Left lobe of liver (tissue), 2 donors: ENCODE measurements at regions not wholly inside any gene's neighbourhood (a gene's known extent, or its start where the extent isn't known, plus 50 kb on each side); places are given as distances from the start of the nearest gene placed in this dataset.
A peak's percentile ranks its signal among the peaks of the same experiment; 100 is the strongest.
"Not testable (repeated sequence)": the region's sequence is repeated elsewhere in the genome, so short reads cannot be mapped to it uniquely, and the experiment has no call there.

Experiments
- ATAC-seq: fragments of 200-7000 bp; cut with Tn5 transposase; one replicate; pipeline ENCODE4 v1.9.1; 2020; ENCODE audit warnings: mild to moderate bottlenecking, moderate library complexity
- DNase-seq: peaks from one replicate; pipeline ENCODE4 v3.0.0-alpha.2; 2020; ENCODE audit warnings: low spot score
- donor health status: DM: no; HTN: no; CAD: no; lungs with moderate emphysema.
- donor health status: DM: no; HTN: yes; CAD: no.

GRCh38 chr21:8377093-8377841 lies 2144.1 kb upstream of the TPTE start:
- ATAC-seq: peak; percentile 82
- DNase-seq: not testable (repeated sequence)

- peak; percentile 84 for ATAC-seq
- not testable (repeated sequence) for DNase-seq
These were observed 2140.8 kb upstream of the TPTE start for GRCh38 chr21:8380419-8381079.

- not testable (repeated sequence) for DNase-seq
- ATAC-seq: peak; percentile 100
These were observed 2133.0 kb upstream of the TPTE start for GRCh38 chr21:8388169-8388939.

DNA sequence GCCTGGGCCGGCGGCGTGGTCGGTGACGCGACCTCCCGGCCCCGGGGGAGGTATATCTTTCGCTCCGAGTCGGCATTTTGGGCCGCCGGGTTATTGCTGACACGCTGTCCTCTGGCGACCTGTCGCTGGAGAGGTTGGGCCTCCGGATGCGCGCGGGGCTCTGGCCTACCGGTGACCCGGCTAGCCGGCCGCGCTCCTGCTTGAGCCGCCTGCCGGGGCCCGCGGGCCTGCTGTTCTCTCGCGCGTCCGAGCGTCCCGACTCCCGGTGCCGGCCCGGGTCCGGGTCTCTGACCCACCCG lies 2132.5 kb upstream of the TPTE start:
- DNase-seq, ATAC-seq: not testable (repeated sequence)

GRCh38 chr21:8390550-8391171 lies 2130.7 kb upstream of the TPTE start:
- ATAC-seq: not testable (repeated sequence)

GRCh38 chr21:8394380-8394779 lies 2127.0 kb upstream of the TPTE start:
- not testable (repeated sequence) for ATAC-seq

More at GRCh38 chr21:8390550-8391171, 2130.7 kb upstream of the TPTE start:
- not testable (repeated sequence) for DNase-seq

GRCh38 chr21:8395992-8396391 lies 2125.4 kb upstream of the TPTE start:
- ATAC-seq, DNase-seq: not testable (repeated sequence)

More at GRCh38 chr21:8394380-8394779, 2127.0 kb upstream of the TPTE start:
- DNase-seq: not testable (repeated sequence)

- not testable (repeated sequence) for DNase-seq
- peak; percentile 82 for ATAC-seq
These were observed 2122.4 kb upstream of the TPTE start for GRCh38 chr21:8398870-8399437.

- ATAC-seq, DNase-seq: not testable (repeated sequence)
These were observed 2121.5 kb upstream of the TPTE start for GRCh38 chr21:8399866-8400265.

GRCh38 chr21:8401799-8402198 lies 2119.6 kb upstream of the TPTE start:
- not testable (repeated sequence) for DNase-seq, ATAC-seq

DNA sequence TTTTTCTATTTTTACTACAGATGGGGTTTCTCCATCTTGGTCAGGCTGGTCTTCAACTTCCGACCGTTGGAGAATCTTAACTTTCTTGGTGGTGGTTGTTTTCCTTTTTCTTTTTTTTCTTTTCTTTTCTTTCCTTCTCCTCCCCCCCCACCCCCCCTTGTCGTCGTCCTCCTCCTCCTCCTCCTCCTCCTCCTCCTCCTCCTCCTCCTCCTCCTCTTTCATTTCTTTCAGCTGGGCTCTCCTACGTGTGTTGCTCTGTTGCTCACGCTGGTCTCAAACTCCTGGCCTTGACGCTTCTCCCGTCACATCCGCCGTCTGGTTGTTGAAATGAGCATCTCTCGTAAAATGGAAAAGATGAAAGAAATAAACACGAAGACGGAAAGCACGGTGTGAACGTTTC lies 2115.1 kb upstream of the TPTE start:
- not testable (repeated sequence) for ATAC-seq, DNase-seq

DNA sequence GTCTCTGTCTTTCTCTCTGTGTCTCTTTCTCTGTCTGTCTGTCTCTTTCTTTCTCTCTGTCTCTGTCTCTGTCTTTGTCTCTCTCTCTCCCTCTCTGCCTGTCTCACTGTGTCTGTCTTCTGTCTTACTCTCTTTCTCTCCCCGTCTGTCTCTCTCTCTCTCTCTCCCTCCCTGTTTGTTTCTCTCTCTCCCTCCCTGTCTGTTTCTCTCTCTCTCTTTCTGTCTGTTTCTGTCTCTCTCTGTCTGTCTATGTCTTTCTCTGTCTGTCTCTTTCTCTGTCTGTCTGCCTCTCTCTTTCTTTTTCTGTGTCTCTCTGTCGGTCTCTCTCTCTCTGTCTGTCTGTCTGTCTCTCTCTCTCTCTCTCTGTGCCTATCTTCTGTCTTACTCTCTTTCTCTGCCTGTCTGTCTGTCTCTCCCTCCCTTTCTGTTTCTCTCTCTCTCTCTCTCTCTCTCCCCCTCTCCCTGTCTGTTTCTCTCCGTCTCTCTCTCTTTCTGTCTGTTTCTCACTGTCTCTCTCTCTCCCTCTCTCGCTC lies 2110.2 kb upstream of the TPTE start:
- peak; percentile 23 for ATAC-seq
- DNase-seq: not testable (repeated sequence)

GRCh38 chr21:8419925-8420560 lies 2101.3 kb upstream of the TPTE start:
- DNase-seq: peak; percentile 21

DNA sequence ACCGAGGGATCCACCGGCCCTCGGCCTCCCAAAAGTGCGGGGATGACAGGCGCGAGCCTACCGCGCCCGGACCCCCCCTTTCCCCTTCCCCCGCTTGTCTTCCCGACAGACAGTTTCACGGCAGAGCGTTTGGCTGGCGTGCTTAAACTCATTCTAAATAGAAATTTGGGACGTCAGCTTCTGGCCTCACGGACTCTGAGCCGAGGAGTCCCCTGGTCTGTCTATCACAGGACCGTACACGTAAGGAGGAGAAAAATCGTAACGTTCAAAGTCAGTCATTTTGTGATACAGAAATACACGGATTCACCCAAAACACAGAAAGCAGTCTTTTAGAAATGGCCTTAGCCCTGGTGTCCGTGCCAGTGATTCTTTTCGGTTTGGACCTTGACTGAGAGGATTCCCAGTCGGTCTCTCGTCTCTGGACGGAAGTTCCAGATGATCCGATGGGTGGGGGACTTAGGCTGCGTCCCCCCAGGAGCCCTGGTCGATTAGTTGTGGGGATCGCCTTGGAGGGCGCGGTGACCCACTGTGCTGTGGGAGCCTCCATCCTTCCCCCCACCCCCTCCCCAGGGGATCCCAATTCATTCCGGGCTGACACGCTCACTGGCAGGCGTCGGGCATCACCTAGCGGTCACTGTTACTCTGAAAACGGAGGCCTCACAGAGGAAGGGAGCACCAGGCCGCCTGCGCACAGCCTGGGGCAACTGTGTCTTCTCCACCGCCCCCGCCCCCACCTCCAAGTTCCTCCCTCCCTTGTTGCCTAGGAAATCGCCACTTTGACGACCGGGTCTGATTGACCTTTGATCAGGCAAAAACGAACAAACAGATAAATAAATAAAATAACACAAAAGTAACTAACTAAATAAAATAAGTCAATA lies 2093.4 kb upstream of the TPTE start:
- ATAC-seq: peak; percentile 73
- DNase-seq: not testable (repeated sequence)

More at GRCh38 chr21:8419925-8420560, 2101.3 kb upstream of the TPTE start:
- peak; percentile 91 for ATAC-seq

DNA sequence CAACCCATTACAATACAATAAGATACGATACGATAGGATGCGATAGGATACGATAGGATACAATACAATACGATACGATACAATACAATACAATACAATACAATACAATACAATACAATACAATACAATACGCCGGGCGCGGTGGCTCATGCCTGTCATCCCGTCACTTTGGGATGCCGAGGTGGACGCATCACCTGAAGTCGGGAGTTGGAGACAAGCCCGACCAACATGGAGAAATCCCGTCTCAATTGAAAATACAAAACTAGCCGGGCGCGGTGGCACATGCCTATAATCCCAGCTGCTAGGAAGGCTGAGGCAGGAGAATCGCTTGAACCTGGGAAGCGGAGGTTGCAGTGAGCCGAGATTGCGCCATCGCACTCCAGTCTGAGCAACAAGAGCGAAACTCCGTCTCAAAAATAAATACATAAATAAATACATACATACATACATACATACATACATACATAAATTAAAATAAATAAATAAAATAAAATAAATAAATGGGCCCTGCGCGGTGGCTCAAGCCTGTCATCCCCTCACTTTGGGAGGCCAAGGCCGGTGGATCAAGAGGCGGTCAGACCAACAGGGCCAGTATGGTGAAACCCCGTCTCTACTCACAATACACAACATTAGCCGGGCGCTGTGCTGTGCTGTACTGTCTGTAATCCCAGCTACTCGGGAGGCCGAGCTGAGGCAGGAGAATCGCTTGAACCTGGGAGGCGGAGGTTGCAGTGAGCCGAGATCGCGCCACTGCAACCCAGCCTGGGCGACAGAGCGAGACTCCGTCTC lies 2092.5 kb upstream of the TPTE start:
- peak; percentile 75 for ATAC-seq
- not testable (repeated sequence) for DNase-seq

DNA sequence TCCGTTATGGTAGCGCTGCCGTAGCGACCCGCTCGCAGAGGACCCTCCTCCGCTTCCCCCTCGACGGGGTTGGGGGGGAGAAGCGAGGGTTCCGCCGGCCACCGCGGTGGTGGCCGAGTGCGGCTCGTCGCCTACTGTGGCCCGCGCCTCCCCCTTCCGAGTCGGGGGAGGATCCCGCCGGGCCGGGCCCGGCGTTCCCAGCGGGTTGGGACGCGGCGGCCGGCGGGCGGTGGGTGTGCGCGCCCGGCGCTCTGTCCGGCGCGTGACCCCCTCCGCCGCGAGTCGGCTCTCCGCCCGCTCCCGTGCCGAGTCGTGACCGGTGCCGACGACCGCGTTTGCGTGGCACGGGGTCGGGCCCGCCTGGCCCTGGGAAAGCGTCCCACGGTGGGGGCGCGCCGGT lies 2086.7 kb upstream of the TPTE start:
- not testable (repeated sequence) for DNase-seq, ATAC-seq

GRCh38 chr21:8443093-8443492 lies 2078.3 kb upstream of the TPTE start:
- not testable (repeated sequence) for DNase-seq, ATAC-seq

DNA sequence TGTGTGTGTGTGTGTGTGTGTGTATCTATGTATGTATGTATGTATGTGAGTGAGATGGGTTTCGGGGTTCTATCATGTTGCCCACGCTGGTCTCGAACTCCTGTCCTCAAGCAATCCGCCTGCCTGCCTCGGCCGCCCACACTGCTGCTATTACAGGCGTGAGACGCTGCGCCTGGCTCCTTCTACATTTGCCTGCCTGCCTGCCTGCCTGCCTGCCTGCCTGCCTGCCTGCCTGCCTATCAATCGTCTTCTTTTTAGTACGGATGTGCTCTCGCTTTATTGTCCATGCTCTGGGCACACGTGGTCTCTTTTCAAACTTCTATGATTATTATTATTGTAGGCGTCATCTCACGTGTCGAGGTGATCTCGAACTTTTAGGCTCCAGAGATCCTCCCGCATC lies 2071.6 kb upstream of the TPTE start:
- not testable (repeated sequence) for DNase-seq, ATAC-seq
